GM18907 (cell line): ENCODE measurements at regions not wholly inside any gene's neighbourhood (a gene's known extent, or its start where the extent isn't known, plus 50 kb on each side); places are given as distances from the start of the nearest gene placed in this dataset.

Experiments used
- ATAC-seq: cut with Tn5 transposase; IDR thresholded peaks from one replicate; pipeline ENCODE4 v1.9.1; 2021; ENCODE audit warnings: mild to moderate bottlenecking, moderate library complexity; ENCODE audit not compliant: unreplicated experiment

GRCh38 chr2:22842205-22842869 lies 542.6 kb upstream of the KLHL29 start:
- ATAC-seq = no peak

- ATAC-seq = no peak
Observed at GRCh38 chr2:22843919-22844537, 541.0 kb upstream of the KLHL29 start.

- ATAC-seq = no peak
Observed at GRCh38 chr2:22850310-22850709, 534.7 kb upstream of the KLHL29 start.

GRCh38 chr2:22854588-22854987 lies 530.4 kb upstream of the KLHL29 start:
- no peak for ATAC-seq

- ATAC-seq = no peak
Observed at GRCh38 chr2:22855081-22855480, 529.9 kb upstream of the KLHL29 start.

- ATAC-seq = no peak
Observed at GRCh38 chr2:22855761-22856184, 529.2 kb upstream of the KLHL29 start.

- ATAC-seq = no peak
Observed at GRCh38 chr2:22867973-22868372, 517.0 kb upstream of the KLHL29 start.

- no peak for ATAC-seq
Observed at GRCh38 chr2:22878121-22878520, 506.9 kb upstream of the KLHL29 start.

- no peak for ATAC-seq
Observed at GRCh38 chr2:22879009-22879863, 505.7 kb upstream of the KLHL29 start.

- ATAC-seq = no peak
Observed at GRCh38 chr2:22880161-22880560, 504.8 kb upstream of the KLHL29 start.

GRCh38 chr2:22882011-22882410 lies 503.0 kb upstream of the KLHL29 start:
- no peak for ATAC-seq

- ATAC-seq = no peak
Observed at GRCh38 chr2:22882643-22883042, 502.3 kb upstream of the KLHL29 start.

- no peak for ATAC-seq
Observed at GRCh38 chr2:22883054-22883453, 501.9 kb upstream of the KLHL29 start.

GRCh38 chr2:22885245-22885644 lies 499.7 kb upstream of the KLHL29 start:
- ATAC-seq = no peak

GRCh38 chr2:22887426-22887825 lies 497.6 kb upstream of the KLHL29 start:
- ATAC-seq = no peak

- ATAC-seq = no peak
Observed at GRCh38 chr2:22887845-22888244, 497.1 kb upstream of the KLHL29 start.

- no peak for ATAC-seq
Observed at GRCh38 chr2:22890132-22890531, 494.8 kb upstream of the KLHL29 start.

GRCh38 chr2:22893761-22894517 lies 491.0 kb upstream of the KLHL29 start:
- no peak for ATAC-seq

- ATAC-seq = no peak
Observed at GRCh38 chr2:22894761-22895160, 490.2 kb upstream of the KLHL29 start.

- ATAC-seq = no peak
Observed at GRCh38 chr2:22897428-22897827, 487.6 kb upstream of the KLHL29 start.

GRCh38 chr2:22900674-22901073 lies 484.3 kb upstream of the KLHL29 start:
- no peak for ATAC-seq
